H1 (cell line): ENCODE measurements at regions not wholly inside any gene's neighbourhood (a gene's known extent, or its start where the extent isn't known, plus 50 kb on each side); places are given as distances from the start of the nearest gene placed in this dataset.

ENCODE experiments used
- CTCF ChIA-PET: fragments of 300-600 bp; sonication (Branson Sonifier 250); formaldehyde crosslinking; loops from one replicate; lab custom pipeline; 2021; ENCODE audit not compliant: partially characterized antibody; lab: Charles Lee
- POLR2A ChIA-PET: fragments of 300-600 bp; sonication (Branson Sonifier 250); formaldehyde crosslinking; loops from one replicate; lab custom pipeline; 2021; ENCODE audit warnings: inconsistent platforms; ENCODE audit not compliant: partially characterized antibody; lab: Charles Lee
- DNase-seq, 2 experiments: peaks; one replicate each; pipeline versions ENCODE4 v3.0.0 to v3.0.0-alpha.2; 2010 to 2022; ENCODE audit warnings: low spot score in 2 of 2, low read depth in 1 of 2, mixed read lengths in 1 of 2
- FAIRE-seq: peaks from 2 replicates; lab custom pipeline; 2011; peaks lifted over from hg19 to GRCh38; lab: Jason Lieb, UNC
- H2AFZ ChIP-seq: 2 replicates; pipeline ENCODE4 v1.8.1; 2012; ENCODE audit warnings: low read length, inconsistent platforms
- H2AK5ac ChIP-seq: 2 replicates; pipeline ENCODE4 v1.6.1; 2013; ENCODE audit warnings: low read depth, low read length
- H2BK120ac ChIP-seq: replicated peaks from 2 replicates; pipeline ENCODE3; 2013; ENCODE audit warnings: low read depth, low read length, inconsistent platforms
- H2BK12ac ChIP-seq: 2 replicates; pipeline ENCODE4 v1.6.1; 2013; ENCODE audit warnings: low read depth, low read length
- H2BK15ac ChIP-seq: 2 replicates; pipeline ENCODE4 v1.6.1; 2013; ENCODE audit warnings: low read length
- H2BK20ac ChIP-seq: 2 replicates; pipeline ENCODE4 v1.6.1; 2013; ENCODE audit warnings: low read length
- H2BK5ac ChIP-seq: 2 replicates; pipeline ENCODE4 v1.6.1; 2013; ENCODE audit warnings: low read depth, low read length
- H3K14ac ChIP-seq: 2 replicates; pipeline ENCODE4 v1.6.1; 2013; ENCODE audit warnings: inconsistent platforms; ENCODE audit not compliant: insufficient read length
- H3K18ac ChIP-seq: 2 replicates; pipeline ENCODE4 v1.6.1; 2013; ENCODE audit warnings: low read length; ENCODE audit errors: extremely low read depth
- H3K23ac ChIP-seq: 2 replicates; pipeline ENCODE4 v1.6.1; 2013; ENCODE audit warnings: inconsistent platforms; ENCODE audit not compliant: insufficient read length
- H3K23me2 ChIP-seq: 2 replicates; pipeline ENCODE4 v1.6.1; 2013; ENCODE audit warnings: low read depth, low read length
- H3K27ac ChIP-seq: 2 replicates; pipeline ENCODE4 v1.6.1; 2011; ENCODE audit warnings: low read depth, low read length, inconsistent platforms
- H3K27me3 ChIP-seq, 4 experiments: replicated peaks in 1 of 4; 1 replicate in 1 of 4; 2 replicates in 3 of 4; pipeline versions ENCODE4 v1.6.1 to v1.8.1; 2011 to 2013; ENCODE audit warnings: low read length in 3 of 4, mild to moderate bottlenecking in 3 of 4, inconsistent platforms in 2 of 4, mixed read lengths in 2 of 4, moderate library complexity in 1 of 4; ENCODE audit not compliant: control insufficient read depth in 3 of 4, insufficient read depth in 3 of 4; ENCODE audit errors: extremely low read depth in 1 of 4
- H3K36me3 ChIP-seq, 4 experiments: 2 replicates each; pipeline versions ENCODE4 v1.6.1 to v1.8.1; 2011 to 2013; ENCODE audit warnings: mild to moderate bottlenecking in 4 of 4, low read length in 3 of 4, moderate library complexity in 2 of 4, control low read depth in 1 of 4, inconsistent platforms in 1 of 4; ENCODE audit not compliant: insufficient read depth in 4 of 4, control insufficient read depth in 2 of 4
- H3K4ac ChIP-seq: replicated peaks from 2 replicates; pipeline ENCODE3; 2013; ENCODE audit warnings: low read length, low read depth, mixed read lengths, inconsistent platforms; ENCODE audit not compliant: insufficient read length
- H3K4me1 ChIP-seq, 4 experiments: replicated peaks in 1 of 4; 1 replicate in 1 of 4; 2 replicates in 3 of 4; pipeline versions ENCODE4 v1.6.1 to v1.8.1; 2011 to 2013; ENCODE audit warnings: low read length in 3 of 4, inconsistent platforms in 2 of 4, mixed read lengths in 1 of 4; ENCODE audit not compliant: insufficient read depth in 4 of 4, control insufficient read depth in 3 of 4
- H3K4me2 ChIP-seq, 2 experiments: 2 replicates each; pipeline versions ENCODE4 v1.6.1 to v1.8.1; 2011 to 2013; ENCODE audit warnings: low read depth in 2 of 2, low read length in 2 of 2, control low read depth in 1 of 2, inconsistent platforms in 1 of 2, mild to moderate bottlenecking in 1 of 2; ENCODE audit not compliant: insufficient read depth in 1 of 2
- H3K4me3 ChIP-seq, 4 experiments: fragments of 200-600, 300-600 bp in 1 of 4; sonication (generic), shearing (Covaris generic), sonication (Bioruptor Twin) in 1 of 4; 2 replicates each; pipeline versions ENCODE4 v1.5.1 to v1.8.1; 2011 to 2016; ENCODE audit warnings: low read length in 4 of 4, low read depth in 3 of 4, control low read depth in 2 of 4, inconsistent platforms in 2 of 4, mild to moderate bottlenecking in 2 of 4, mixed read lengths in 1 of 4, moderate library complexity in 1 of 4; ENCODE audit not compliant: insufficient read depth in 2 of 4; ENCODE audit errors: extremely low read depth in 1 of 4
- H3K56ac ChIP-seq: replicated peaks from 2 replicates; pipeline ENCODE3; 2013; ENCODE audit warnings: low read depth, mild to moderate bottlenecking, mixed read lengths, low read length, inconsistent platforms; ENCODE audit not compliant: insufficient read length
- H3K79me1 ChIP-seq: 2 replicates; pipeline ENCODE4 v1.6.1; 2013; ENCODE audit warnings: low read depth, low read length, control low read depth
- H3K79me2 ChIP-seq, 2 experiments: 2 replicates each; pipeline versions ENCODE4 v1.6.1 to v1.8.1; 2012 to 2013; ENCODE audit warnings: low read length in 2 of 2, mild to moderate bottlenecking in 2 of 2, inconsistent platforms in 1 of 2; ENCODE audit not compliant: insufficient read depth in 2 of 2, control insufficient read depth in 1 of 2
- H3K9ac ChIP-seq, 4 experiments: replicated peaks in 1 of 4; 1 replicate in 1 of 4; 2 replicates in 3 of 4; pipeline versions ENCODE4 v1.6.1 to v1.8.1; 2011 to 2013; ENCODE audit warnings: low read depth in 3 of 4, low read length in 3 of 4, control low read depth in 2 of 4, mild to moderate bottlenecking in 2 of 4, moderate library complexity in 2 of 4, inconsistent platforms in 1 of 4; ENCODE audit errors: extremely low read depth in 1 of 4
- H3K9me3 ChIP-seq, 2 experiments: 2 replicates each; pipeline versions ENCODE4 v1.6.1 to v1.8.1; 2012 to 2013; ENCODE audit warnings: mild to moderate bottlenecking in 2 of 2, moderate library complexity in 2 of 2, control low read depth in 1 of 2, inconsistent platforms in 1 of 2, low read depth in 1 of 2, low read length in 1 of 2, mixed read lengths in 1 of 2; ENCODE audit not compliant: insufficient read depth in 2 of 2
- H4K20me1 ChIP-seq, 2 experiments: replicated peaks in 1 of 2; 2 replicates each; pipeline versions ENCODE3 to v1.8.1; 2011 to 2013; ENCODE audit warnings: inconsistent platforms in 2 of 2, low read length in 2 of 2, mild to moderate bottlenecking in 1 of 2; ENCODE audit not compliant: insufficient read depth in 2 of 2, control insufficient read depth in 1 of 2
- H4K5ac ChIP-seq: 2 replicates; pipeline ENCODE4 v1.6.1; 2013; ENCODE audit warnings: low read length, low read depth, mixed read lengths, inconsistent platforms; ENCODE audit not compliant: insufficient read length
- H4K8ac ChIP-seq: 2 replicates; pipeline ENCODE4 v1.8.0; 2013; ENCODE audit warnings: mild to moderate bottlenecking, moderate library complexity, low read length, inconsistent platforms; ENCODE audit not compliant: insufficient read depth; ENCODE audit errors: extremely low read depth
- H4K91ac ChIP-seq: replicated peaks from 2 replicates; pipeline ENCODE3; 2013; ENCODE audit warnings: low read length, mixed read lengths, inconsistent platforms; ENCODE audit not compliant: insufficient read length
- BACH1 ChIP-seq: IDR thresholded peaks from 2 replicates; pipeline ENCODE4 v1.6.1; 2012; ENCODE audit warnings: low read length, improper control_type of control experiment
- HDAC6 ChIP-seq: IDR thresholded peaks from one replicate; pipeline ENCODE4 v1.7.1; 2012; ENCODE audit warnings: low read depth, mild to moderate bottlenecking, inconsistent platforms, low read length, moderate library complexity
- JUND ChIP-seq: IDR thresholded peaks from 2 replicates; pipeline ENCODE4 v1.6.1; 2011; ENCODE audit warnings: mild to moderate bottlenecking, improper control_type of control experiment, low read length
- POLR2AphosphoS5 ChIP-seq: IDR thresholded peaks from 2 replicates; pipeline ENCODE4 v1.6.1; 2011; ENCODE audit warnings: low read depth, low read length
- POU5F1 ChIP-seq: IDR thresholded peaks from 2 replicates; pipeline ENCODE4 v1.6.1; 2011; ENCODE audit warnings: low read depth, mild to moderate bottlenecking, low read length, moderate library complexity
- RAD21 ChIP-seq, 2 experiments: IDR thresholded peaks in 1 of 2; conservative IDR thresholded peaks in 1 of 2; 2 replicates each; pipeline ENCODE4 v1.6.1; 2011; ENCODE audit warnings: low read depth in 2 of 2, low read length in 2 of 2, improper control_type of control experiment in 1 of 2, inconsistent platforms in 1 of 2, mild to moderate bottlenecking in 1 of 2, moderate library complexity in 1 of 2
- TCF12 ChIP-seq: IDR thresholded peaks from 2 replicates; pipeline ENCODE4 v1.6.1; 2011; ENCODE audit warnings: low read depth, mild to moderate bottlenecking, low read length
- WGBS, 2 experiments: shearing (Covaris generic) in 1 of 2; methylation state at CpG; one replicate each; pipeline versions ENCODE4 v1.1.6 to v1.1.7; 2013 to 2015; ENCODE audit warnings: low lambda C conversion rate in 2 of 2, mixed read lengths in 2 of 2, inconsistent platforms in 1 of 2, low coverage in 1 of 2, missing lambda C conversion rate in 1 of 2; ENCODE audit not compliant: insufficient replicate concordance in 2 of 2, insufficient coverage in 1 of 2, insufficient read length in 1 of 2; ENCODE audit errors: extremely low coverage in 1 of 2, missing lambda C conversion rate in 1 of 2; 5-methylcytosine and 5-hydroxymethylcytosine counted together
- TF ChIP-seq, protein P1 (sequence below): IDR thresholded peaks from 2 replicates; pipeline ENCODE4 v1.6.1; 2012; ENCODE audit warnings: inconsistent platforms

DNA sequence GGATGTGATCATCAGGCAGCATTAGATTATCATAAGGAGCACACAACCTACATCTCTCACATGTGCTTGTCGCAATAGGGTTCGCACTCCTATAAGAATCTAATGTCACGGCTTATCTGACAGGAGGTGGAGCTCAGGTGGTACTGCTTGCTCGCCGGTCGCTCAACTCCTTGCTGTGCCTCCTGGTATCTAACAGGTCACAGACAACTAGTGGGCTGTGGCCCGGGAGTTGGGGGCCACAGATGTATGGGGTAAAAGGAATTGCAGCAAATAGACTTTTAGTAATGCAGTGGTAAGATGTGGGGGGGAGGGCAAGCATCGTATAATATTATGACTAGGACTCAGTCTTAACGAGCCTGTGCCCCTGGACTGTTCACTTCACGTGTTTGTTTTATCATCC, 624.8 kb downstream of the CENPC start:
- Histone ChIP-seq H4K8ac (no peak overlapping the region), H3K4me3 (no peak overlapping the region), H4K5ac (no peak overlapping the region), H3K4ac (no peak overlapping the region), H3K56ac (no peak overlapping the region), H2AFZ (0 out of 2 replicates have a peak overlapping the region, but pooled peaks have one; percentile 24), H3K79me1 (no peaks in the 10 kb centered on the region), H3K27ac (no peak overlapping the region), H3K23ac (no peak overlapping the region), H2BK12ac (no peak overlapping the region), H2BK120ac (no peak overlapping the region), H3K23me2 (no peaks in the 10 kb centered on the region), H2BK15ac (no peak overlapping the region), H3K36me3 (no peaks in the 10 kb centered on the region), H3K79me2 (no peaks in the 10 kb centered on the region), H3K14ac (no peak overlapping the region), H2BK20ac (no peak overlapping the region), H2AK5ac (no peak overlapping the region), H3K9me3 (no peaks in the 10 kb centered on the region), H3K4me1 (no peaks in the 10 kb centered on the region)
- POLR2A ChIA-PET = no interaction called here
- CTCF ChIA-PET = no interaction called here
- WGBS, 2 experiments = 90% methylated on average over 10 of the region's 10 CpGs; no CpG with 5 or more reads in 1 of the 2 experiments
- DNase-seq = no peak
- FAIRE-seq = no peak
- TF ChIP-seq POLR2AphosphoS5 = no peak
- TF ChIP-seq RAD21 (IDR thresholded peaks at IDR 0.05 in 1 of 2, conservative IDR thresholded peaks at IDR 0.05 in 1 of 2; ENCODE audit: low read depth in 2 of 2, low read length in 2 of 2) = no peak
- no peak for TF ChIP-seq HDAC6
- TF ChIP-seq TCF12 = no peak
- no peak for TF ChIP-seq BACH1
- no peak for TF ChIP-seq POU5F1
- TF ChIP-seq, protein P1, sequence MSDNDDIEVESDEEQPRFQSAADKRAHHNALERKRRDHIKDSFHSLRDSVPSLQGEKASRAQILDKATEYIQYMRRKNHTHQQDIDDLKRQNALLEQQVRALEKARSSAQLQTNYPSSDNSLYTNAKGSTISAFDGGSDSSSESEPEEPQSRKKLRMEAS = no peak
- no peak for TF ChIP-seq JUND
- TF ChIP-seq, all 59 proteins: peak for 0
- Histone ChIP-seq H3K4me2 (no peak overlapping the region), H2BK5ac (no peak overlapping the region), H3K9ac (no peak overlapping the region), H3K27me3 (no peaks in the 10 kb centered on the region), H4K91ac (no peak overlapping the region), H3K18ac (no peak overlapping the region), H4K20me1 (no peaks in the 10 kb centered on the region)
